Brain microvascular endothelial cell (primary cell): ENCODE measurements at regions not wholly inside any gene's neighbourhood (a gene's known extent, or its start where the extent isn't known, plus 50 kb on each side); places are given as distances from the start of the nearest gene placed in this dataset.

Experiments used
- DNase-seq: peaks from one replicate; pipeline ENCODE4 v3.0.0-alpha.2; 2020
- H3K27ac ChIP-seq: fragments of 250-450 bp; sonication (Bioruptor Pico); 2 replicates; pipeline ENCODE4 v1.5.1; 2020; ENCODE audit warnings: mild to moderate bottlenecking, moderate library complexity
- H3K27me3 ChIP-seq: fragments of 250-450 bp; sonication (Bioruptor Pico); replicated peaks from 2 replicates; pipeline ENCODE4 v1.5.1; 2020; ENCODE audit warnings: mild to moderate bottlenecking
- H3K36me3 ChIP-seq: fragments of 250-450 bp; sonication (Bioruptor Pico); replicated peaks from 2 replicates; pipeline ENCODE4 v1.5.1; 2020; ENCODE audit warnings: mild to moderate bottlenecking
- H3K4me3 ChIP-seq: 2 replicates; pipeline ENCODE4 v1.5.1; 2011; ENCODE audit warnings: low read depth, mild to moderate bottlenecking, control low read depth, low read length, moderate library complexity
- CTCF ChIP-seq: IDR thresholded peaks from 2 replicates; pipeline ENCODE4 v1.5.1; 2011; ENCODE audit warnings: low read depth, mild to moderate bottlenecking, moderate library complexity, low read length, control low read depth, inconsistent platforms; ENCODE audit errors: missing control alignments
- in situ Hi-C: cut with HindIII; loops from 2 replicates; pipeline ENCODE4 v1.10.0; 2017; ENCODE audit warnings: low sequenced_read_pairs, low pct_ligation_motif_present

- H3K36me3 ChIP-seq = peaks cover 30% of the 10 kb centered on the region
- no peaks in the 10 kb centered on the region for H3K27me3 ChIP-seq
- no peak for TF ChIP-seq CTCF
- H3K27ac ChIP-seq = no peak overlapping the region
- H3K4me3 ChIP-seq = no peak overlapping the region
- in situ Hi-C loops = no loop called here
- DNase-seq = no peak
Measured at GRCh38 chr5:160488394-160489325, 67.0 kb downstream of the PTTG1 start.

GRCh38 chr5:160491438-160491837, 69.8 kb downstream of the PTTG1 start:
- no peak overlapping the region for H3K27ac ChIP-seq
- in situ Hi-C loops = no loop called here
- DNase-seq = no peak

GRCh38 chr5:160492565-160492964, 70.9 kb downstream of the PTTG1 start:
- no peaks in the 10 kb centered on the region for H3K27me3 ChIP-seq
- H3K36me3 ChIP-seq = peaks cover 3% of the 10 kb centered on the region
- in situ Hi-C loops = no loop called here
- H3K4me3 ChIP-seq = no peak overlapping the region
- no peak overlapping the region for H3K27ac ChIP-seq
- DNase-seq = no peak
- no peak for TF ChIP-seq CTCF

More at GRCh38 chr5:160491438-160491837, 69.8 kb downstream of the PTTG1 start:
- Histone ChIP-seq H3K4me3 (no peak overlapping the region), H3K27me3 (no peaks in the 10 kb centered on the region), H3K36me3 (peaks cover 12% of the 10 kb centered on the region)
- no peak for TF ChIP-seq CTCF

GRCh38 chr5:160493806-160494338, 72.2 kb downstream of the PTTG1 start:
- no peak for TF ChIP-seq CTCF
- no peaks in the 10 kb centered on the region for H3K36me3 ChIP-seq
- no peak for DNase-seq
- in situ Hi-C loops = no loop called here
- H3K27ac ChIP-seq = no peak overlapping the region
- no peaks in the 10 kb centered on the region for H3K27me3 ChIP-seq
- H3K4me3 ChIP-seq = no peak overlapping the region

- TF ChIP-seq CTCF = no peak
- no peaks in the 10 kb centered on the region for H3K36me3 ChIP-seq
- in situ Hi-C loops = no loop called here
- no peak for DNase-seq
- H3K4me3 ChIP-seq = no peak overlapping the region
- H3K27ac ChIP-seq = no peak overlapping the region
- H3K27me3 ChIP-seq = no peaks in the 10 kb centered on the region
Measured at GRCh38 chr5:160494451-160494850, 72.8 kb downstream of the PTTG1 start.
